Stimulated activated CD4-positive, alpha-beta T cell treated with anti-CD3 and anti-CD28 coated beads, TNF-alpha, amount 100 ng/mL, for 48 hours (primary cell): ENCODE measurements at regions not wholly inside any gene's neighbourhood (a gene's known extent, or its start where the extent isn't known, plus 50 kb on each side); places are given as distances from the start of the nearest gene placed in this dataset.

Source experiments
- DNase-seq, 3 donors: peaks; one replicate each; pipeline ENCODE4 v3.0.0-alpha.2; 2020; ENCODE audit warnings: low read depth in 3 of 3

GRCh38 chr3:181442066-181442465 is 269.7 kb upstream of the SOX2 start:
- no peak for DNase-seq

- no peak for DNase-seq
Observed at GRCh38 chr3:181432992-181433391, 278.7 kb upstream of the SOX2 start.

GRCh38 chr3:181431748-181432147 is 280.0 kb upstream of the SOX2 start:
- DNase-seq: no peak

- DNase-seq: no peak
Observed at GRCh38 chr3:181425074-181425473, 286.7 kb upstream of the SOX2 start.

- DNase-seq: no peak
Observed at GRCh38 chr3:181418233-181418632, 293.5 kb upstream of the SOX2 start.

GRCh38 chr3:181417748-181418147 is 294.0 kb upstream of the SOX2 start:
- no peak for DNase-seq

GRCh38 chr3:181410870-181411269 is 300.9 kb upstream of the SOX2 start:
- no peak for DNase-seq

- no peak for DNase-seq
Observed at GRCh38 chr3:181403876-181404660, 307.7 kb upstream of the SOX2 start.

- DNase-seq: no peak
Observed at GRCh38 chr3:181402347-181402746, 309.4 kb upstream of the SOX2 start.

GRCh38 chr3:181384970-181385369 is 326.8 kb upstream of the SOX2 start:
- no peak for DNase-seq

- DNase-seq: no peak
Observed at GRCh38 chr3:181383760-181384159, 328.0 kb upstream of the SOX2 start.

GRCh38 chr3:181383201-181383600 is 328.5 kb upstream of the SOX2 start:
- no peak for DNase-seq

GRCh38 chr3:181382656-181383055 is 329.1 kb upstream of the SOX2 start:
- DNase-seq: no peak

- no peak for DNase-seq
Observed at GRCh38 chr3:181379278-181379677, 332.4 kb upstream of the SOX2 start.

- DNase-seq: no peak
Observed at GRCh38 chr3:181369637-181370036, 342.1 kb upstream of the SOX2 start.

GRCh38 chr3:181363231-181363630 is 348.5 kb upstream of the SOX2 start:
- no peak for DNase-seq

- DNase-seq: no peak
Observed at GRCh38 chr3:181362378-181362777, 349.3 kb upstream of the SOX2 start.

- DNase-seq: no peak
Observed at GRCh38 chr3:181358562-181358961, 353.2 kb upstream of the SOX2 start.

GRCh38 chr3:181358060-181358459 is 353.7 kb upstream of the SOX2 start:
- DNase-seq: no peak

- DNase-seq: no peak
Observed at GRCh38 chr3:181354140-181354539, 357.6 kb upstream of the SOX2 start.

GRCh38 chr3:181344331-181344730 is 354.8 kb upstream of the DNAJC19 start:
- no peak for DNase-seq

GRCh38 chr3:181336597-181336996 is 347.1 kb upstream of the DNAJC19 start:
- DNase-seq: no peak

- DNase-seq: no peak
Observed at GRCh38 chr3:181333394-181333793, 343.9 kb upstream of the DNAJC19 start.
